NCI-H748 (cell line): ENCODE measurements at regions not wholly inside any gene's neighbourhood (a gene's known extent, or its start where the extent isn't known, plus 50 kb on each side); places are given as distances from the start of the nearest gene placed in this dataset.
"Not testable (repeated sequence)": the region's sequence is repeated elsewhere in the genome, so short reads cannot be mapped to it uniquely, and the experiment has no call there.

Source experiments
- DNase-seq: peaks from one replicate; lab custom pipeline; 2025; ENCODE audit not compliant: unreplicated experiment; lab: John Stamatoyannopoulos, UW

GRCh38 chr16:10272250-10272854 is 90.1 kb upstream of the GRIN2A start:
- DNase-seq, result not testable (repeated sequence)

GRCh38 chr16:10275214-10275996 is 93.2 kb upstream of the GRIN2A start:
- DNase-seq, result not testable (repeated sequence)

- DNase-seq, result no peak
These were observed 95.4 kb upstream of the GRIN2A start for GRCh38 chr16:10277597-10277996.

- no peak for DNase-seq
These were observed 98.3 kb upstream of the GRIN2A start for GRCh38 chr16:10280262-10281170.

DNA sequence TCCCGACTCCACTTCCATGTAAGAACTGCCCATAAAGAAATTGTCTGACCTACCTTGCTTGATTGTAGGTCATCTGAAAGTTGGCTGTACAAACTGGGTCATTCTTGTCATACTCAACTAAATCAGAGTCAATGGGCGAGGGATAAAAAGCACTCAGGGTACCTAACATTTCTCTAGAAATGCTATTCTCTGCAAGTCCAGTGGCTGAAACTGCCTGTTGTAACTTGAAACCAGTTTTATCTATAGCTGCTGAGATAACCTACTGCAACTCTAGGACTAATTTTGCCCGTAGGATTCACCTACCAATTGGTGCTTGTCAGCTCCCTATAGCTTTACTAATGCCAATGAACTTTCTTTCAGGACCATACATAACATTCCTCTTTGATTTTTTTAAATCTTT is 100.1 kb upstream of the GRIN2A start:
- no peak for DNase-seq

DNA sequence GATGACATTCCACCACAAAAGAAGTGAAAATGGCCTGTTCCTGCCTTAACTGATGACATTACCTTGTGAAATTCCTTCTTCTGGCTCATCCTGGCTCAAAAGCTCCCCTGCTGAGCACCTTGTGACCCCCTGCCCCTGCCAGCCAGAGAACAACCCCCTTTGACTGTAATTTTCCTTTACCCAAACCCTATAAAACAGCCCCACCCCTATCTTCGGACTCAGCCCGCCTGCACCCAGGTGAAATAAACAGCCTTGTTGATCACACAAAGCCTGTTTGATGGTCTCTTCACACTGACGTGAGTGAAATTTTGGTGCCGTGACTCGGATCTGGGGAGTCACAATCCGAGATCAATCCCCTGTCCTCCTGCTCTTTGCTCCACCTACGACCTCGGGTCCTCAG is 101.0 kb upstream of the GRIN2A start:
- DNase-seq, result not testable (repeated sequence)

DNA sequence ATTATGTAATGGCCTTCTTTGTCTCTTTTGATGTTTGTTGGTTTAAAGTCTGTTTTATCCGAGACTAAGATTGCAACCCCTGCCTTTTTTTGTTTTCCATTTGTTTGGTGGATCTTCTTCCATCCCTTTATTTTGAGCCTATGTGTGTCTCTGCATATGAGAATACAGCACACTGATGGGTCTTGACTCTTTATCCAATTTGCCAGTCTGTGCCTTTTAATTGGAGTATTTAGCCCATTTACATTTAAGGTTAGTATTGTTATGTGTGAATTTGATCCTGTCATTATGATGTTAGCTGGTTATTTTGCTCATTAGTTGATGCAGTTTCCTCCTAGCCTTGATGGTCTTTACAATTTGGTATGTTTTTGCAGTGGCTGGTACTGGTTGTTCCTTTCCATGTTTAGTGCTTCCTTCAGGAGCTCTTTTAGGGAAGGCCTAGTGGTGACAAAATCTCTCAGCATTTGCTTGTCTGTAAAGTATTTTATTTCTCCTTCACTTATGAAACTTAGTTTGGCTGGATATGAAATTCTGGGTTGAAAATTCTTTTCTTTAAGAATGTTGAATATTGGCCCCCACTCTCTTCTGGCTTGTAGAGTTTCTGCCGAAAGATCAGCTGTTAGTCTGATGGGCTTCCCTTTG is 95.3 kb upstream of the ATF7IP2 start:
- DNase-seq, result not testable (repeated sequence)

- not testable (repeated sequence) for DNase-seq
These were observed 93.7 kb upstream of the ATF7IP2 start for GRCh38 chr16:10292197-10292596.

GRCh38 chr16:10292976-10293375 is 92.9 kb upstream of the ATF7IP2 start:
- DNase-seq, result not testable (repeated sequence)

GRCh38 chr16:10294153-10294552 is 91.7 kb upstream of the ATF7IP2 start:
- DNase-seq, result not testable (repeated sequence)

DNA sequence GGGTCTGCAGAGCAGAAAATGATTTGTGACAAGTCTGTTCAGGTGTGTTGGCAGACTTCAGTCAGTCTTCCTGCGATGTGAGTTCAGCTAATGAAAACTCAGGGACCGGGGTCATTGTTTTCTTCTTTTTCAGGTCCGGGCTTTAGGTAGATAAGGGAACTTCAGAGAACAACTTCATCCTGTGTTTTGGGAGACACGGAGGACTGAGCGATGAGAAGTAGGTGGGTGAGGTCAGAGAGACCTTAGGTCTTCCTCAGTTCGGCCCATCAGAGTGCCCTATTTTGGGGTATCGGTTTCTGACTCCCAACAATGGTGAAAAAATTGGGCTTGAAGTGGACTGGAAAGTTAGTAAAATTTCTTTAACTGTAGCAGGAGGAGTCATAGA is 88.9 kb upstream of the ATF7IP2 start:
- DNase-seq, result no peak

- no peak for DNase-seq
These were observed 88.4 kb upstream of the ATF7IP2 start for GRCh38 chr16:10297341-10298006.

- no peak for DNase-seq
These were observed 85.0 kb upstream of the ATF7IP2 start for GRCh38 chr16:10300905-10301304.

DNA sequence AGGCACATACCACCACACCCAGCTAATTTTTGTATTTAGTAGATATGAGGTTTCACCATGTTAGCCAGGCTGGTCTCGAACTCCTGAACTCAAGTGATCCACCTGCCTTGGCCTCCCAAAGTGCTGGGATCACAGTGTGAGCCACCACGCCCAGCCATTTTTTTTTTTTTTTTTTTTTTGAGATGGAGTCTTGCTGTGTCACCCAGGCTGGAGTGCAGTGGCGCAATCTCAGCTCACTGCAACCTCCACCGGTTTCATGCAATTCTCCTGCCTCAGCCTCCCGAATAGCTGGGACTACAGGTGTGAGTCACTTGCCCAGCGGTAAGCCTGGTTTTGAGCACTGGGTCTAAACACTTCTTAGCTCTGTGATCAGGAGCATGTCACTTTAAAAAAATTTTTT is 84.3 kb upstream of the ATF7IP2 start:
- DNase-seq, result not testable (repeated sequence)

DNA sequence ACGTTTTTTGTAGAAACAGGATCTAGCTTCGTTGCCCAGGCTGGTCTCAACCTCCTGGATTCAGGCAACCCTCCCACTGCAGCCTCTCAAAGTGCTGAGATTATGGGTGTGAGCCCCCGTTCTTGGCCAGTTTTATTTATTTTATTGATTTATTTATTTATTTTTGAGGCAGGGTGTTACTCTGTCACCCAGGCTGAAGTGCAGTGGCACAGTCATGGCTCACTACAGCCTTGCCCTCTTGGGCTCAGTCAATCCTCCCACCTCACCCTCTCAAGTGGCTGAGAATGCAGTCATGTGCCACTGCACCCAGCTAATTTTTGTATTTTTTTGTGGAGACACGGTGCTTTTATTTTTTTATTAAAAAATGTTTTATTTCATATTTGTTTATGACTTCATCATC is 79.9 kb upstream of the ATF7IP2 start:
- no peak for DNase-seq

DNA sequence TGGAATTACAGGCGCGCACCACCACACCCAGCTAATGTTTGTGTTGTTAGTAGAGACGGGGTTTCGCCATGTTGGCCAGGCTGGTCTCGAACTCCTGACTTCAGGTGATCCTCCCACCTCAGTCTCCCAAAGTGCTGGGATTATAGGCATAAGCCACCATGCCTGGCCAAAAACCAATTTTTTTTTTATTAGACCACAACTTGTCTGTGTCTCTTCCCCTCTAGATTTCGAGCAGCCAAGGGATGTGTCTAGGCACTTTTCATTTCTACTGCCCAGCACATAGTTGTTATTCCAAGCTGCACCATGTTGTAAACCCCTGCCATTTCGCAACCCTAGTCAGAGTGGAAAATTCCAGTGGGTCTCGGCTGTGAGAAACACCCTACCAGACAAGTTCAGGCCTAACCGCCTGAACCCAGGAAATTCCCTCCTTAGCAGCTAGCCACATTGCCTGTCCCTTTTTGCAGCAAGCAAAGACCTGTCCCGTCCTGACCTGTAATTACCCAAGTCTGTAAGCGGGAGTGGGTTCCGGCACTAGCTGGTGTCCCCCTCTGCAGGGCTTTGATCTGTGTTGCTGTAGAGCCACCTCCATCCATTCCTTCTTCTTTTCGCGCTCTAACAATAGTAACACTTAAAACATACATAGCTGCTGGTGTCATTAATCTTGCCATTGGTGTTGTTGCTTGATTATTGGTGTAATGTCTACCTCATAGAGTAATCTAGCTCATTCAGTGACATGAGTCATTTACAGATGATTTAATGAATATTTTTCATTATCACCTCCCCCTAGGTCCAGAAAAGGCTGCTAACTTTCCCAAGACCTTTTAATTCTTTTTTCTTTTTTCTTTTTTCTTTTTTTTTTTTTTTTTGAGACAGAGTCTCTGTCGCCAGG is 77.3 kb upstream of the ATF7IP2 start:
- no peak for DNase-seq

DNA sequence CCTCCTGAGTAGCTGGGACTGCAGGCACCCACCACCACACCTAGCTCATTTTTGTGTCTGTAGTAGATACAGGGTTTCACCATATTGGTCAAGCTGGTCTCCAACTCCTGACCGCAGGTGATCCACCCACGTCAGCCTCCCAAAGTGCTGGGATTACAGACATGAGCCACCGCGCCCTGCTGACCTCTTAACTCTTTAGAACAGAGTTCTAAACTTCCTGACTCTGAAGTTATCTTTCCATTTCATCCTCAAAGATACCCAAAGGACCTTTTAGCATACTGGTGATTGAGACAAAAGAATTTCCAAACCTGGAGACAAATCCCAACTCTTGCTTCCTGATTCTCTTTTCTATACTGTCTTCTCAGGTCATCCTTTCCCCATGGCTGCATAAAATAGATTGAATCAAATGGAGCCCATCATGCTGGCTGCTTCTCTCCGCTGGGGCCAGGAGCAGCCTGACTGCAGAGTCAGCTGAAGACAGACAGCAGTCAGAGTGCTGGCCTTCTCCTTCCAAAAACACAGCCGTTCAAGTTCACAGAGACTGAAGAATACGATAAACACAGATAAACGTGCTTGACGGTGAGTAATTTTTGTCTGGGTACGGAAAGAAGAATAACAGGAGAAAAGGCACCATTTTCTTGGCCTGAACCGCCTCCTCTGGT is 76.5 kb upstream of the ATF7IP2 start:
- no peak for DNase-seq

GRCh38 chr16:10312008-10312407 is 73.9 kb upstream of the ATF7IP2 start:
- DNase-seq, result no peak
